ENCODE measurements at regions not wholly inside any gene's neighbourhood (a gene's known extent, or its start where the extent isn't known, plus 50 kb on each side); places are given as distances from the start of the nearest gene placed in this dataset.

GRCh38 chr7:34320412-34320811 is 337.6 kb upstream of the NPSR1 start:
- peak in 1 of 2 experiments; percentile 31 for DNase-seq (ENCODE audit: low read depth in 1 of 2, low spot score in 1 of 2)
- in situ Hi-C loops (cut with HindIII; ENCODE audit: low pct_unique_long_range_greater_than_20kb, low sequenced_read_pairs), result no loop called here
- no peak for TF ChIP-seq JUND (IDR thresholded peaks at IDR 0.05; ENCODE audit: low read depth)

- TF ChIP-seq JUND (IDR thresholded peaks at IDR 0.05; ENCODE audit: low read depth), result no peak
- DNase-seq (ENCODE audit: low read depth in 1 of 2, low spot score in 1 of 2), result peak; percentile 86 to 96
- in situ Hi-C loops (cut with HindIII; ENCODE audit: low pct_unique_long_range_greater_than_20kb, low sequenced_read_pairs), result no loop called here
Observed at GRCh38 chr7:34320926-34321661, 336.9 kb upstream of the NPSR1 start.

GRCh38 chr7:34322841-34323240 is 335.2 kb upstream of the NPSR1 start:
- DNase-seq (ENCODE audit: low read depth in 1 of 2, low spot score in 1 of 2), result no peak
- TF ChIP-seq JUND (IDR thresholded peaks at IDR 0.05; ENCODE audit: low read depth), result no peak
- in situ Hi-C loops (cut with HindIII; ENCODE audit: low pct_unique_long_range_greater_than_20kb, low sequenced_read_pairs), result no loop called here

GRCh38 chr7:34327681-34328080 is 330.3 kb upstream of the NPSR1 start:
- no peak for TF ChIP-seq JUND (IDR thresholded peaks at IDR 0.05; ENCODE audit: low read depth)
- in situ Hi-C loops (cut with HindIII; ENCODE audit: low pct_unique_long_range_greater_than_20kb, low sequenced_read_pairs), result no loop called here
- no peak for DNase-seq (ENCODE audit: low read depth in 1 of 2, low spot score in 1 of 2)

GRCh38 chr7:34330308-34330707 is 327.7 kb upstream of the NPSR1 start:
- no peak for TF ChIP-seq JUND (IDR thresholded peaks at IDR 0.05; ENCODE audit: low read depth)
- in situ Hi-C loops (cut with HindIII; ENCODE audit: low pct_unique_long_range_greater_than_20kb, low sequenced_read_pairs), result no loop called here
- no peak for DNase-seq (ENCODE audit: low read depth in 1 of 2, low spot score in 1 of 2)

- no peak for TF ChIP-seq JUND (IDR thresholded peaks at IDR 0.05; ENCODE audit: low read depth)
- no peak for DNase-seq (ENCODE audit: low read depth in 1 of 2, low spot score in 1 of 2)
- in situ Hi-C loops (cut with HindIII; ENCODE audit: low pct_unique_long_range_greater_than_20kb, low sequenced_read_pairs), result no loop called here
Observed at GRCh38 chr7:34331102-34331501, 326.9 kb upstream of the NPSR1 start.

GRCh38 chr7:34332006-34332405 is 326.0 kb upstream of the NPSR1 start:
- no peak for DNase-seq (ENCODE audit: low read depth in 1 of 2, low spot score in 1 of 2)
- no peak for TF ChIP-seq JUND (IDR thresholded peaks at IDR 0.05; ENCODE audit: low read depth)
- in situ Hi-C loops (cut with HindIII; ENCODE audit: low pct_unique_long_range_greater_than_20kb, low sequenced_read_pairs), result no loop called here

GRCh38 chr7:34333184-34333583 is 324.8 kb upstream of the NPSR1 start:
- in situ Hi-C loops (cut with HindIII; ENCODE audit: low pct_unique_long_range_greater_than_20kb, low sequenced_read_pairs), result no loop called here
- no peak for TF ChIP-seq JUND (IDR thresholded peaks at IDR 0.05; ENCODE audit: low read depth)
- DNase-seq (ENCODE audit: low read depth in 1 of 2, low spot score in 1 of 2), result no peak

- no peak for DNase-seq (ENCODE audit: low read depth in 1 of 2, low spot score in 1 of 2)
- no peak for TF ChIP-seq JUND (IDR thresholded peaks at IDR 0.05; ENCODE audit: low read depth)
- in situ Hi-C loops (cut with HindIII; ENCODE audit: low pct_unique_long_range_greater_than_20kb, low sequenced_read_pairs), result no loop called here
Observed at GRCh38 chr7:34333925-34334324, 324.1 kb upstream of the NPSR1 start.

GRCh38 chr7:34337163-34337562 is 320.9 kb upstream of the NPSR1 start:
- DNase-seq (ENCODE audit: low read depth in 1 of 2, low spot score in 1 of 2), result no peak
- in situ Hi-C loops (cut with HindIII; ENCODE audit: low pct_unique_long_range_greater_than_20kb, low sequenced_read_pairs), result no loop called here
- TF ChIP-seq JUND (IDR thresholded peaks at IDR 0.05; ENCODE audit: low read depth), result no peak

GRCh38 chr7:34338961-34339526 is 319.0 kb upstream of the NPSR1 start:
- in situ Hi-C loops (cut with HindIII; ENCODE audit: low pct_unique_long_range_greater_than_20kb, low sequenced_read_pairs), result no loop called here
- no peak for DNase-seq (ENCODE audit: low read depth in 1 of 2, low spot score in 1 of 2)
- TF ChIP-seq JUND (IDR thresholded peaks at IDR 0.05; ENCODE audit: low read depth), result no peak

- in situ Hi-C loops (cut with HindIII; ENCODE audit: low pct_unique_long_range_greater_than_20kb, low sequenced_read_pairs), result no loop called here
- peak; percentile 57; the same call in 1 of the 2 replicates for TF ChIP-seq JUND (IDR thresholded peaks at IDR 0.05; ENCODE audit: low read depth)
- peak in 1 of 2 experiments; percentile 54 for DNase-seq (ENCODE audit: low read depth in 1 of 2, low spot score in 1 of 2)
Observed at GRCh38 chr7:34341326-34341725, 316.7 kb upstream of the NPSR1 start.

GRCh38 chr7:34342387-34342786 is 315.6 kb upstream of the NPSR1 start:
- TF ChIP-seq JUND (IDR thresholded peaks at IDR 0.05; ENCODE audit: low read depth), result no peak
- in situ Hi-C loops (cut with HindIII; ENCODE audit: low pct_unique_long_range_greater_than_20kb, low sequenced_read_pairs), result no loop called here
- no peak for DNase-seq (ENCODE audit: low read depth in 1 of 2, low spot score in 1 of 2)

GRCh38 chr7:34343667-34344066 is 314.4 kb upstream of the NPSR1 start:
- DNase-seq (ENCODE audit: low read depth in 1 of 2, low spot score in 1 of 2), result no peak
- in situ Hi-C loops (cut with HindIII; ENCODE audit: low pct_unique_long_range_greater_than_20kb, low sequenced_read_pairs), result no loop called here
- TF ChIP-seq JUND (IDR thresholded peaks at IDR 0.05; ENCODE audit: low read depth), result no peak
